Lower leg skin (tissue), 4 donors: ENCODE measurements at regions not wholly inside any gene's neighbourhood (a gene's known extent, or its start where the extent isn't known, plus 50 kb on each side); places are given as distances from the start of the nearest gene placed in this dataset.

Source experiments
- DNase-seq, 2 donors: peaks; one replicate each; pipeline ENCODE4 v3.0.0-alpha.2; 2019; ENCODE audit warnings: low spot score in 2 of 2
- H3K4me3 ChIP-seq: fragments of 200-600 bp; sonication (generic); 2 replicates; pipeline ENCODE4 v1.5.1; 2017; ENCODE audit warnings: mild to moderate bottlenecking, low read depth; ENCODE audit not compliant: poor library complexity, severe bottlenecking
- CTCF ChIP-seq, 3 donors: fragments of 450-650 bp; IDR thresholded peaks; one replicate each; pipeline ENCODE4 v1.5.1; 2016; ENCODE audit warnings: antibody characterized with exemption in 3 of 3, mild to moderate bottlenecking in 3 of 3, moderate library complexity in 2 of 3
- POLR2A ChIP-seq, 2 donors: fragments of 450-650 bp; IDR thresholded peaks; one replicate each; pipeline ENCODE4 v1.6.1; 2016 to 2017; ENCODE audit warnings: antibody characterized with exemption in 2 of 2, mild to moderate bottlenecking in 1 of 2, moderate library complexity in 1 of 2
- WGBS, 2 donors: methylation state at CpG; one replicate each; pipeline ENCODE4 v1.1.5; 2018; 5-methylcytosine and 5-hydroxymethylcytosine counted together
- intact Hi-C: fragments of 100-400 bp; cut with DNase I; formaldehyde crosslinking; loops from one replicate; pipeline ENCODE4 v1.15.0; 2023; ENCODE audit warnings: low total_unique reads

DNA sequence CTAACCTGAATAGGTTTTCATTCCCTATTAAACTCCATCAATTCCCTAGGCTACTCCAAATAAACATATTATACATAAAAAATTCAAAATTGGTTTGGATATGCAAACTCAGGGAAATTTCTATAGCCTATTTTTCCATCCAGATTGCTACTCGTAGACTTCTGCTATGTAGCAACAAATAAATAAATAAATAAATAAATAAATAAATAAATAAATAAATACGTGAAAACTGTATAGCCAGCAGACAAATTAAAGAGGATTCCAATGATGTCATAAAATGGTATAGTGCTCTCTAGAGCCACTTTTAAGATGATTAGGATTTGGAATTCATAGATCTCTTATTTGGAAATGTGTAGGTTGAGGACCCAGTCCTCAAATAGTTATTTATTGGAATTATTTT, 1193.2 kb upstream of the NUDT12 start:
- H3K4me3 ChIP-seq = no peak overlapping the region
- TF ChIP-seq CTCF (IDR thresholded peaks at IDR 0.05) = no peak
- WGBS, 2 donors = 86 to 90% methylated on average over 2 of the region's 2 CpGs
- no peak for DNase-seq
- intact Hi-C loops = no loop called here

- WGBS, 2 donors = 82 to 83% methylated on average over 3 of the region's 3 CpGs
- no peak for DNase-seq
- intact Hi-C loops = no loop called here
Measured at GRCh38 chr5:104754311-104754995, 1191.9 kb upstream of the NUDT12 start.

DNA sequence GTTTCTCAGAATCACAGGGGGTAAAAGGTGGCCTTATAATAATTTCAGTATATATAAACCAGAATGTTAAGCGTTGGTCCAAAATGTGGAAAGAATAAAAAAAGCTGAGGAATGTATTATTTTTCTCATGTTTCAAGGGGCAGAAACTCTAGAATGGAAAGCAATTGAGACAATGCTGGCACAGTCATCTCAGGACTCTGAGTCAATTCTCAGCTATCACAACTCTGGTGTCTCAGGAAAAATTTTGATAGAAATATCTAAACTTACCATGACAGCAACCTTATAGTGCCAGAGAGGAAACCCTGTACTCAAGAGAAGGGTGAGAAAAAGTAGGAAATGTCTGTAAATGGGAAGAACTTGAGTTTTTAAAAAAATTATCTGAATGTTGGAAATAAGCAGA, 1189.4 kb upstream of the NUDT12 start:
- 64 to 69% methylated on average over 1 of the region's 1 CpG for WGBS, 2 donors
- no peak overlapping the region for H3K4me3 ChIP-seq
- TF ChIP-seq CTCF (IDR thresholded peaks at IDR 0.05) = no peak
- intact Hi-C loops = no loop called here
- DNase-seq = no peak

More at GRCh38 chr5:104754311-104754995, 1191.9 kb upstream of the NUDT12 start:
- no peak overlapping the region for H3K4me3 ChIP-seq
- no peak for TF ChIP-seq POLR2A (IDR thresholded peaks at IDR 0.05)
- TF ChIP-seq CTCF (IDR thresholded peaks at IDR 0.05) = no peak

DNA sequence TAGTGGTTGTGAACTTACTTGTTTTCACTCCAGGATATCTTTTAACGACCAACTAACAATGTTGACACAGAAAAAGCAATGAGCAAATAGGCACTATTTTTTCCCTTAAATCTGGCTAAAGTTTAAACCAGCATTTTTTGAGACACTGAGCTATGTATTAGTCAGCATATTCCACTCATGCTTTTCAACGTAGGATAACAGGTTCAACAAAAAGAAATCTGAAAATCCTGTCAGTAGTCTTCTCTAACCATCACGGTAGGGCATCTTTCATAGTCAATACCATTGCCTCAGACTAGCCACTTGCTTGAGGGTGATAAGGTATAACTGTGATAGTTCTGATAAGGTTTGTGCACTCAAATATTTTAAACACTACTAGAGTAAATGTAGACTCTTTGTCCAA, 1177.3 kb upstream of the NUDT12 start:
- TF ChIP-seq POLR2A (IDR thresholded peaks at IDR 0.05) (no peak), CTCF (IDR thresholded peaks at IDR 0.05) (no peak)
- no peak for DNase-seq
- no peak overlapping the region for H3K4me3 ChIP-seq
- 70 to 76% methylated on average over 3 of the region's 3 CpGs for WGBS, 2 donors
- intact Hi-C loops = no loop called here

DNA sequence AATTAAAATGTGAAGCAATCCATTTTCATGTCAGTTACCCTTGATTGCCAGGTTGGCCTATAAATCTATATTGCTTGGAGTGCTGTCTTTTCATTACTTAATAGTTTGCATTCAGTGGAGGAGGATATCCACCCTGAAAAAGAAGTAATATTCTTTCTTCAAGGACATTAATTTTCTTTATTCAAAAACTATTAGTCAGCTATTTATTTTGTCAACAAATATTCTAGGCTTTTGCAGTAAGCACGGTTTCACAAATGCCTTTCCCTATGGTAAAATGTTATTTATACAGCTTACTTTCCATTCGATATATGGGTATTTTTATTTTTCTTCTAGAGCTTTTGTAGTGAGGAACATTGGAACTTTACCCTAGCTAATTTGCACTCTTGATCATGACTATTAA, 1176.9 kb upstream of the NUDT12 start:
- TF ChIP-seq CTCF (IDR thresholded peaks at IDR 0.05) (no peak), POLR2A (IDR thresholded peaks at IDR 0.05) (no peak)
- DNase-seq = no peak
- 85 to 88% methylated on average over 2 of the region's 2 CpGs for WGBS, 2 donors
- no peak overlapping the region for H3K4me3 ChIP-seq
- intact Hi-C loops = no loop called here

DNA sequence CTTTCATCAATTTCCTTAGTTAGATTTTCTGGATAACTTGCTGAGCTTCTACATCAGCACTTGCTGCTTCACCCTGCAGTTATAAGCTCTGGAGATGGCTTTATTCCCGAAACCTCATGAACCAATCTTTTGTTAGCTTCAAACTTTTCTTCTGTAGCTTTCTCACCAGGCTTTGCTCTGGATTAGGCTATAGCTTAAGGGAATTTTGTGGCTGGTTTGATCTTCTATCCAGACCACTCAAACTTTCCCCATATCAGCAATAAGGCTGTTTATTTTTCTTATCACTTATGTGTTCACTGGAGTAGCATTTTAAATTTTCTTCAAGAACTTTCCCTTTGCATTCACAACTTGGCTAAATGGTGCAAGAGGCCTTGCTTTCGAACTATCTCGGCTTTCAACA, 1173.5 kb upstream of the NUDT12 start:
- no peak for DNase-seq
- 86 to 92% methylated on average over 3 of the region's 3 CpGs for WGBS, 2 donors
- intact Hi-C loops = no loop called here
- no peak overlapping the region for H3K4me3 ChIP-seq
- TF ChIP-seq CTCF (IDR thresholded peaks at IDR 0.05) = no peak
- TF ChIP-seq POLR2A (IDR thresholded peaks at IDR 0.05) = no peak
